Lung (tissue), 11 donors: ENCODE measurements at regions not wholly inside any gene's neighbourhood (a gene's known extent, or its start where the extent isn't known, plus 50 kb on each side); places are given as distances from the start of the nearest gene placed in this dataset.

Experiments used
- ATAC-seq: fragments of 200-7000 bp; cut with Tn5 transposase; one replicate; pipeline ENCODE4 v1.9.1; 2020; ENCODE audit warnings: moderate number of reproducible peaks; ENCODE audit not compliant: insufficient read depth, low FRiP score
- DNase-seq, 3 donors: peaks; one replicate each; pipeline ENCODE4 v3.0.0-alpha.2; 2013 to 2017
- H3K27ac ChIP-seq, 2 donors: one replicate each; pipeline ENCODE4 v1.5.1; 2013; ENCODE audit warnings: mild to moderate bottlenecking in 2 of 2, moderate library complexity in 2 of 2, control low read depth in 1 of 2, inconsistent platforms in 1 of 2, low read depth in 1 of 2, low read length in 1 of 2
- H3K27me3 ChIP-seq, 3 donors: one replicate each; pipeline ENCODE4 v1.5.1; 2013; ENCODE audit warnings: low read length in 2 of 3; ENCODE audit not compliant: control insufficient read depth in 3 of 3, insufficient read depth in 3 of 3
- H3K36me3 ChIP-seq, 4 donors: one replicate each; pipeline ENCODE4 v1.5.1; 2013; ENCODE audit warnings: low read length in 4 of 4, mild to moderate bottlenecking in 1 of 4, moderate library complexity in 1 of 4; ENCODE audit not compliant: control insufficient read depth in 4 of 4, insufficient read depth in 4 of 4
- H3K4me1 ChIP-seq, 5 donors: one replicate each; pipeline ENCODE4 v1.5.1; 2013; ENCODE audit warnings: low read length in 5 of 5, mild to moderate bottlenecking in 2 of 5, moderate library complexity in 1 of 5; ENCODE audit not compliant: control insufficient read depth in 5 of 5, insufficient read depth in 5 of 5
- H3K4me3 ChIP-seq: one replicate; pipeline ENCODE4 v1.5.1; 2013; ENCODE audit warnings: mild to moderate bottlenecking, control low read depth, moderate library complexity
- H3K9ac ChIP-seq, 2 donors: one replicate each; pipeline ENCODE4 v1.5.1; 2013; ENCODE audit warnings: low read length in 2 of 2, control low read depth in 1 of 2; ENCODE audit not compliant: insufficient read depth in 1 of 2
- H3K9me3 ChIP-seq, 4 donors: one replicate each; pipeline ENCODE4 v1.5.1; 2013; ENCODE audit warnings: low read length in 3 of 4, mild to moderate bottlenecking in 1 of 4, moderate library complexity in 1 of 4; ENCODE audit not compliant: control insufficient read depth in 4 of 4, insufficient read depth in 3 of 4
- CTCF ChIP-seq: IDR thresholded peaks from 2 replicates; pipeline ENCODE4 v1.5.1; 2012; ENCODE audit warnings: mild to moderate bottlenecking; ENCODE audit errors: control extremely low read depth, extremely low read depth
- WGBS, 2 donors: extraction: QIAGEN DNeasy Blood & Tissue Kit; methylation state at CpG; one replicate each; pipeline ENCODE4 v1.1.7; 2013; 5-methylcytosine and 5-hydroxymethylcytosine counted together
- donor health status: control.
- donor health status: control.
- donor health status: Bipolar disorder and iron deficiency.
- donor health status: healthy.
- donor health status: DM: yes; HTN: yes; CAD: no.

- no peaks in the 10 kb centered on the region for H3K27me3 ChIP-seq
- no peaks in the 10 kb centered on the region for H3K4me1 ChIP-seq
- no peak overlapping the region for H3K27ac ChIP-seq
- H3K4me3 ChIP-seq, result no peak overlapping the region
- no peak for DNase-seq
- H3K36me3 ChIP-seq, result no peaks in the 10 kb centered on the region
- H3K9me3 ChIP-seq, result peaks cover 0 to 1% (median 0%) of the 10 kb centered on the region in 4 donors
- no peak for TF ChIP-seq CTCF
- WGBS, 2 donors, result 93% methylated on average over 1 of the region's 1 CpG
- H3K9ac ChIP-seq, result no peak overlapping the region
- ATAC-seq, result no peak
Observed at GRCh38 chr17:14006249-14006942, 62.9 kb upstream of the COX10 start.

- TF ChIP-seq CTCF, result no peak
- DNase-seq (no peak), ATAC-seq (no peak)
- H3K27me3 ChIP-seq, result no peaks in the 10 kb centered on the region
- H3K27ac ChIP-seq, result no peak overlapping the region
- 91 to 93% methylated on average over 2 of the region's 2 CpGs for WGBS, 2 donors
- no peaks in the 10 kb centered on the region for H3K36me3 ChIP-seq
- H3K4me1 ChIP-seq, result no peaks in the 10 kb centered on the region
- peaks cover 0 to 1% (median 0%) of the 10 kb centered on the region in 4 donors for H3K9me3 ChIP-seq
- H3K9ac ChIP-seq, result no peak overlapping the region
- no peak overlapping the region for H3K4me3 ChIP-seq
Observed at GRCh38 chr17:14007951-14008350, 61.4 kb upstream of the COX10 start.

GRCh38 chr17:14011036-14011692, 58.1 kb upstream of the COX10 start:
- ATAC-seq, result no peak

More at GRCh38 chr17:14011036-14011692, 58.1 kb upstream of the COX10 start:
- no peak for DNase-seq
- 62 to 82% methylated on average over 5 of the region's 5 CpGs for WGBS, 2 donors
- Histone ChIP-seq H3K9ac (no peak overlapping the region), H3K36me3 (no peaks in the 10 kb centered on the region), H3K27me3 (no peaks in the 10 kb centered on the region), H3K4me1 (peaks cover 0 to 2% (median 0%) of the 10 kb centered on the region in 5 donors), H3K9me3 (peaks cover 0 to 1% (median 0%) of the 10 kb centered on the region in 4 donors), H3K4me3 (no peak overlapping the region), H3K27ac (no peak overlapping the region)
- no peak for TF ChIP-seq CTCF
